Lower lobe of right lung (tissue), 2 donors: ENCODE measurements at regions not wholly inside any gene's neighbourhood (a gene's known extent, or its start where the extent isn't known, plus 50 kb on each side); places are given as distances from the start of the nearest gene placed in this dataset.

Experiments
- ATAC-seq, 2 donors: fragments of 200-7000 bp; cut with Tn5 transposase; one replicate each; pipeline ENCODE4 v1.9.1; 2020 to 2022; ENCODE audit warnings: mild to moderate bottlenecking in 2 of 2, moderate library complexity in 2 of 2
- DNase-seq: peaks from one replicate; pipeline ENCODE4 v3.0.0-alpha.2; 2020
- H3K27ac ChIP-seq: fragments of 200-600 bp; one replicate; pipeline ENCODE4 v1.8.0; 2022
- H3K27me3 ChIP-seq: fragments of 200-600 bp; one replicate; pipeline ENCODE4 v1.8.0; 2022; ENCODE audit warnings: low read depth
- H3K36me3 ChIP-seq: fragments of 200-600 bp; one replicate; pipeline ENCODE4 v1.8.0; 2022; ENCODE audit warnings: mild to moderate bottlenecking
- H3K4me1 ChIP-seq: fragments of 200-600 bp; one replicate; pipeline ENCODE4 v1.8.0; 2022
- H3K4me3 ChIP-seq: fragments of 200-600 bp; one replicate; pipeline ENCODE4 v1.8.0; 2022; ENCODE audit warnings: mild to moderate bottlenecking
- H3K9me3 ChIP-seq: fragments of 200-600 bp; one replicate; pipeline ENCODE4 v1.8.0; 2022
- CTCF ChIP-seq: fragments of 200-600 bp; IDR thresholded peaks from one replicate; pipeline ENCODE4 v1.8.0; 2022; ENCODE audit warnings: antibody characterized with exemption, mild to moderate bottlenecking
- intact Hi-C: fragments of 100-400 bp; cut with DNase I; formaldehyde crosslinking; loops from one replicate; pipeline ENCODE4 v1.11.0; 2022
- donor health status: DM: no; HTN: yes; CAD: no; lungs with severe emphysema.

GRCh38 chr2:239508261-239508660, 107.4 kb upstream of the HDAC4 start:
- no peak overlapping the region for H3K27ac ChIP-seq
- no peak for DNase-seq
- intact Hi-C loops, result no loop called here
- no peaks in the 10 kb centered on the region for H3K36me3 ChIP-seq
- H3K27me3 ChIP-seq, result no peaks in the 10 kb centered on the region
- no peak overlapping the region for H3K4me3 ChIP-seq
- no peaks in the 10 kb centered on the region for H3K4me1 ChIP-seq
- H3K9me3 ChIP-seq, result no peaks in the 10 kb centered on the region
- ATAC-seq, result no peak
- no peak for TF ChIP-seq CTCF

GRCh38 chr2:239507576-239508258, 106.9 kb upstream of the HDAC4 start:
- Histone ChIP-seq H3K27me3 (no peaks in the 10 kb centered on the region), H3K36me3 (no peaks in the 10 kb centered on the region), H3K9me3 (no peaks in the 10 kb centered on the region), H3K4me1 (no peaks in the 10 kb centered on the region), H3K4me3 (no peak overlapping the region), H3K27ac (no peak overlapping the region)
- no peak for TF ChIP-seq CTCF
- no peak for DNase-seq
- intact Hi-C loops, result no loop called here
- no peak for ATAC-seq

GRCh38 chr2:239506961-239507360, 106.1 kb upstream of the HDAC4 start:
- H3K9me3 ChIP-seq, result no peaks in the 10 kb centered on the region
- H3K4me3 ChIP-seq, result no peak overlapping the region
- intact Hi-C loops, result no loop called here
- H3K27ac ChIP-seq, result no peak overlapping the region
- H3K27me3 ChIP-seq, result no peaks in the 10 kb centered on the region
- H3K4me1 ChIP-seq, result peaks cover 6% of the 10 kb centered on the region
- H3K36me3 ChIP-seq, result no peaks in the 10 kb centered on the region
- ATAC-seq, result no peak
- TF ChIP-seq CTCF, result no peak
- DNase-seq, result no peak

GRCh38 chr2:239506101-239506857, 105.5 kb upstream of the HDAC4 start:
- intact Hi-C loops, result no loop called here
- H3K27me3 ChIP-seq, result no peaks in the 10 kb centered on the region
- no peaks in the 10 kb centered on the region for H3K9me3 ChIP-seq
- no peak overlapping the region for H3K4me3 ChIP-seq
- no peaks in the 10 kb centered on the region for H3K36me3 ChIP-seq
- ATAC-seq, result no peak
- no peak for TF ChIP-seq CTCF
- no peak overlapping the region for H3K27ac ChIP-seq
- peaks cover 10% of the 10 kb centered on the region for H3K4me1 ChIP-seq
- DNase-seq, result peak; percentile 28

- Histone ChIP-seq H3K27ac (no peak overlapping the region), H3K4me3 (no peak overlapping the region), H3K9me3 (no peaks in the 10 kb centered on the region), H3K36me3 (no peaks in the 10 kb centered on the region), H3K4me1 (peaks cover 25% of the 10 kb centered on the region), H3K27me3 (no peaks in the 10 kb centered on the region)
- DNase-seq, result no peak
- intact Hi-C loops, result no loop called here
- no peak for TF ChIP-seq CTCF
- ATAC-seq, result no peak
These were observed 103.9 kb upstream of the HDAC4 start for GRCh38 chr2:239504643-239505235.
